ENCODE measurements at regions not wholly inside any gene's neighbourhood (a gene's known extent, or its start where the extent isn't known, plus 50 kb on each side); places are given as distances from the start of the nearest gene placed in this dataset.

DNA sequence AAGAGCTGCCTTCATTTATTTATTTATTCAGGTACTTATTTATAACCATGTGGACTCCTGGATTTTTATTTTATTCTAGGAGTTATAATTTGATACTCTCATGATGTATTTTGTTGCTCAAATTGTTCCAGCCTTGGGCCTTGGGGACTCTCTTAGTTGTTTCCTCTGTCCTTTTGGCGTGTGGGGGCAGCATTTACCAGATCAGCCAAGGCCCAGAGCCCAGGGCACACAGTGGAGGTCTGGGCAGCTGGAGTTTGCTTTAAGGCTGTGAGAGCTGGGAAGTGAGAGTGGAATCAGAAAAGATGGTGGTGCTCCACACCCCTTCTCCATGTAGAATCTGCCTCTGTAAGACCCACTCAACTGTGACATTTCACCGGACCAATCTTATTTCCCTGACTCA, 398.9 kb downstream of the RPS24 start:
- TF ChIP-seq EZH2 (IDR thresholded peaks at IDR 0.05) (no peak), POLR2AphosphoS5 (IDR thresholded peaks at IDR 0.05; ENCODE audit: borderline replicate concordance, low read depth, low read length) (no peak)

Measured in SK-N-MC (cell line).